ENCODE measurements at regions not wholly inside any gene's neighbourhood (a gene's known extent, or its start where the extent isn't known, plus 50 kb on each side); places are given as distances from the start of the nearest gene placed in this dataset.

DNA sequence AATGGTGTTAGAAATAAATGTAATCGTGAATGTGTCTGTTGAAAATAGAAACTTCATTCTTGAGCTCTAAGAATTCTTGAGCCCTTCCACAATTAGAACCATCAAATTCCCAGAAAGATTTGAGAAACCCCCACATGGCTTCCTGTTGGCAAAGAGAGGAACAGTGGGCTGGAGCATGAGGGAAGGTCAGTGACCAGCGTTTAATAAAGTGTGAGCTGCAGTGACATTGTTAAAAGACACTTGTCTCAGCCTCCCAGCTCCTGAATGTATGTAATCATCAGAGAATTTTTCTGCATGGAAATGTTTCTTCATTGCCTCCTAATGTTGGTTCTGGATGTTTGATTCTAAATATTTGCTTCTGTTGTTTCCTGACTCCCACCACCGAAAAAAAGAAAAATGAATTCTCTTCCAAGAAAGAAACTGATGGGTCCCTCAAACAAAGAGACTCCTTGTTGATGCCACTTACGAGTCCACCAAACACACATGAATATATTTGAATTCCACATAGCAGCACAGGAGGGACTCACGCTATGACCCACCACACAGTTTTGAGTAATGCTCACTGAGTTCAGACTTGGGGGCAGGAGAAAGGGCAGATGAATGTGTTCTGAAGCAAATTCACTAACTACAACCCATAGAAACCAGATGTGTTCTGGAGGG, 225.1 kb upstream of the KLHL29 start:
- no peak for DNase-seq (ENCODE audit: low spot score)

- DNase-seq (ENCODE audit: low spot score), result no peak
Observed at GRCh38 chr2:23164173-23164572, 220.8 kb upstream of the KLHL29 start.

GRCh38 chr2:23169896-23170295, 215.1 kb upstream of the KLHL29 start:
- no peak for DNase-seq (ENCODE audit: low spot score)

- DNase-seq (ENCODE audit: low spot score), result no peak
Observed at GRCh38 chr2:23171108-23171507, 213.9 kb upstream of the KLHL29 start.

DNA sequence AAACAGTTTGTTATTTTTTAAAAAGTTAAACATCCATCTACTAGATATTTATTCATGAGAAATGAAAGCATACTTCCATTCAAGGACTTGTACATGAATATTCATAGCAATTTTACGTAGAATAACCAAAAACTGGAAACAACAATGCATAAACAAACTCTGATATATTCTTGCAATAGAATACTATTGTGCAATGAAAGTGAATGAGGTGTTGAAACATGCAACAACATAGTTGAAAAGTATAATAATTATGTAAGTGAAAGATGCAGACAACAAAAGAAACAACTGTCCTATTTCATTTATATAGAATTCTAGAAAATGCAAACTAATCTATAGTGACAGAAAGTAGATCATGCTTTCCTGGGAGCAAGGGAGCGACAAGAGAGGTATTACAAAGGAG, 206.6 kb upstream of the KLHL29 start:
- DNase-seq (ENCODE audit: low spot score), result no peak

- no peak for DNase-seq (ENCODE audit: low spot score)
Observed at GRCh38 chr2:23183733-23184132, 201.2 kb upstream of the KLHL29 start.

DNA sequence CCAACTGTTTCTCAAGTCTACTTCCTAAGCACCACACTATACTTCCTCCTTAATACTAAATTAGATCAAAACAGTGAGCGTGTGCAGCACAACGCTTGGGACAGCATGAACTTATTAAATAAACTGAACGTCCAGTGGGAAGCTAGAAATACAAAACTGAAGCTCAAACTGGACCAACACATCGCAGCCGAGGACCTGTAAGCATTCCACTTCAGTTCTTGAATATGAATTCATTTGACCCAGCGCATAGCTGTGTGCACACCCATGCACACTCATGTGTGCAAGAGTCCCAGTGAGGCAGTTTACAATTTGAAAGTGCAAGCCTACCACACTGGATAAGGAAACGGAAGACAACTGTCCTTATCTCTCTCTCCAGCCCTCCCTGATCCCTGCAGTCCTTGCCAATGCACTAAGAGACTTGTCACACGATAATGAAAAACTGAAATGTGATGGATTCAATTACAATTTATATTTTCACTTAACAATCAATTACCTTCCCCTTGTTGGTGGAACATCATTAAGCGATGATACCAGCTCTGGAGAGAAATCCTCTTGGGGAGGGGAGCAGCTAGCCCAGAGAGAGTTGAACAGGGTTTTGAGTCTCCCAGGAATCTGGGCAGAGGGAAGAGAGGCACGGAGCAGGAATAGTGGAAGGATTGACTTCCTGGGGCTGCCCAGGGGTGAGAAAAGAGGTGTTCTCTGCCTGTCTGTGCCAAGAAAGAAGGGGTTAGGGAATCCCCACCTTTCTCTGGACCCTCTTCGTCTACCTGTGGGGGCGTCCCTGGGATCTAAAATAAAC, 186.5 kb upstream of the KLHL29 start:
- DNase-seq (ENCODE audit: low spot score), result peak; percentile 4

DNA sequence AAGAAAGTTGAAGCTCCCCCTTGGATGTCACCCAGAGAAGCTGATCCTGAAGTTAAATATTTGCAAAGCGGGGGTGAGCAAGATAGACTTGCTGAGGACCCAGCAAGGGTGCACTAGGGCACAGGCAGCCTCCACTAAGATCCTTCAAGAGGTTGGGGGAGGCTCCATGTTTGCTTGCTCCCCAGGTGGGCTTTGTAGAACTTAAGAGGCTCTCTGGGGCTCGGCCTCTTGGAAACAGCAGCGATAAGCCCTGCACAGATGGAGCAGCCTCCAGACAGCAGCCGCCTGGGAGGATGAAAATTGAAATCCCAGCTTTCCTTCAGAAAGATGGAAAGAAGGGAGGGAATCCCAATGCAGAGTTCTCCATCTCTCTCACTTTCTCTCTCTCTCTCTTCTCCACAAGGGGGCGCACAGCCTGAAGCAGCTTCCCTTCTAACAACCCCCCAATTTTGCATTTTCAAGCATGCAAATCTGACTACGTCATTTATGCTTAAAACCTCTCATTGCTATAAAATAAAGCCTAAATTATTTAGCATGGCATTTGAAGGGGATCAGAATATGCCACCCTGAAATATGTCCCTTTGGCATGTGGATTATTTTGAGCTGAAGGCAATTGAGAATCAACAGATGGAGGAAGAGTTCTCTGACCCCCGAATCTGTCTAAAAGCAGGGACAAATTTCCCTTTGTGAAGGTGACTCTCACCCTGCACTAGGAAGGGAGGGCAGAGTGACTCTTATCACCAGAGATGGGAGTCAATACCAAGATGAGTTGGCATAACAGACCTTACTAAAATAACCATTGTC, 185.7 kb upstream of the KLHL29 start:
- peak; percentile 23 for DNase-seq (ENCODE audit: low spot score)

DNA sequence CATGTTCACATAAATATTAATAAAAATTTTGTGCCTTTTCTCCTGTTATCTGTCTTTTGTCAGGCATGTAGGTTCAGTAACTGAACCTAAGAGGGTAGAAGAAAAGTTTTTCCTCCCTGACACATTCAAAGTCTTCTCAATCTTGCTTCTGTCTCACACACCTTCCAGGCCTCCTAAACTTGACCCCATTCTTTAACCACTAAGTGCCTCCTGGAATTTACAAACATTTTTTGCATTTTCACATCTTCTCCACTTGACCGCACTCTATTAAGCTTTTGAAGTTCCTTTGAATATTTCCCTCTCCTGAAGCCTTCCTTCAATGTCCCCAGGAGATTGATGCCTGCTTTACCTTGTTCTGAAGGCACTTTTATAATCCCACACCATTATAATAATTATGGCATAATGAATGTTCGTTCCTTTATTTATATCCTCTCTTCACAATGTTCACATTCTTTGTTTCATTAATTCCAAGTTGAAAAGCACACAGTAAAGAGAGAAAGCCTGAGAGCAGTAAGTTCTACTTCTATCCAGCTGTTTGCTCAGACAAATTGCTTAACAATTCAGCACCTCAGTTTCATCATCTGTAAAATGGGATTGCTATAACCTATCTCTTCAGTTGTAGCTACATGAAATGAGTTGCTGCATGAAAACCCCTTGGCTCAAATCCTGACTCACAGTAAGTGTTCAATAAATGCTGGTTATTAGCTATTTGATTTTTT, 184.8 kb upstream of the KLHL29 start:
- DNase-seq (ENCODE audit: low spot score), result no peak

- no peak for DNase-seq (ENCODE audit: low spot score)
Observed at GRCh38 chr2:23200787-23201114, 184.2 kb upstream of the KLHL29 start.

DNA sequence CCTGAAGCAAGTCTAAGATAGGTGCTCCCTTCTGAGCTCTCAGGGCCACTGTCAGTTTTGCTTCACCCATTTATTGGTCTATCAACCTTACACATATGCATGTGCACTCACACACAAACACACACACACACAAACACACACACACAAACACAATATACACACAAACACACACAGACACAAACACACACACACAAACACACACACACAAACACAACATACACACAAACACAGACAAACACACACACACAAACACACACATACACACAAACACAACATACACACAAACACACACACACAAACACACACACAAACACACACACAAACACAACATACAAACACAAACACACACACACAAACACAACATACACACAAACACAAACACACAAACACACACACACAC, 181.6 kb upstream of the KLHL29 start:
- DNase-seq (ENCODE audit: low spot score), result no peak

- no peak for DNase-seq (ENCODE audit: low spot score)
Observed at GRCh38 chr2:23204685-23205242, 180.2 kb upstream of the KLHL29 start.

DNA sequence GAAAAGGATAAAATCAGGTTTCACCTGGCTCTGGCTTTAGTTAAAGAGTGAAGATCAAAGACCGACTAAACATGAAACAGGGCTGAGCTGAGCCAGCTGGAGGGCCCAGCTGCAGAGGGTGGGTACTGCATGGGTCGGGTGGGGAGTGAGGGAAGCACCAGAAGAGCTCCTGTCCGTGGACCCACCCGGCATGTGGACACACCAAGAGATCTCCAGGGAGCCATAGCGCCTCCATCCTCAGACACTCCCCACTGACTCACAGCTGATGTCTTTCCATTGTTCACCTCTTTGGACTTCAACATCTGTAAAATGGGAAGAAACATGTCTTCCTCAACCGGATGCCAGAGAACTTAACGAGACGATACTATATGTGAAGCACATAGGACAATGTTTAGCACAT, 178.3 kb upstream of the KLHL29 start:
- DNase-seq (ENCODE audit: low spot score), result no peak

DNA sequence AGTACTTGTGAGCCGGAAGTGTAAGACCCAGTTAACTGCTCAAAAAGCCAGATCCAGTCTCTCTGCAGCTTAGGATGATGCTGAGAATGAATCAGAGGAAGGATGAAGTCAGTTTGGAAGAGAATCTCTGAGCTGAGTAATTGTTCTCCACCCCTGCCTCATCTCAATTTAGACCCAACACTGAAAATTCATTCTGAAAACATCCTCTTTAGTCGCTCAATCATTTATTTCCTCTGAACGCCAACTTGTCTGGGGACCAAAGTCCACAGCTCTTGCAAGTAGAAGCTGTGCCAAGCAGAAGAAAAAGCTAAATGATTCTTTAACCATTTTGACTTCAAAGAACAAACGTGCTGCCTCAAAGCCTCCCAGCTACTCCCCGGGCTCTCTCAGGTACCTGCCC, 177.1 kb upstream of the KLHL29 start:
- DNase-seq (ENCODE audit: low spot score), result no peak

DNA sequence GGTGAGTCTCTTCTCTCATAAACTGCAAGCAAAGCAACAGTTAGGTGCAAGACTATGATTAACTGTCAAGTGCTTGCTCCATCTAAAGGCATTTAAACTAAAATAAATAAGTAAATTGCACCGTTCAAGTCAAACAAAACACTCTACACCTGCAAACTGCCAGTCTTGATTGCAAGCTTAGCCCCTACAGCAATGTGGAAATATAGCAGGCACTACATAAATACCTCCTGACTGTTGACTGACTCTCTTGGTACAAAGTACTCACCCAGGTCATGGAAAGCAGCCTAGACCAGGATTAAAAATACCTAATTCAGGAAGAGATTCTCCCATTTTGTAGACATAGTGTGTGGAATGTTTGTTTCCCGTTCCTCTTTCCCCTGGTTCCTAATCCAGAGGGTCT, 176.6 kb upstream of the KLHL29 start:
- no peak for DNase-seq (ENCODE audit: low spot score)

DNA sequence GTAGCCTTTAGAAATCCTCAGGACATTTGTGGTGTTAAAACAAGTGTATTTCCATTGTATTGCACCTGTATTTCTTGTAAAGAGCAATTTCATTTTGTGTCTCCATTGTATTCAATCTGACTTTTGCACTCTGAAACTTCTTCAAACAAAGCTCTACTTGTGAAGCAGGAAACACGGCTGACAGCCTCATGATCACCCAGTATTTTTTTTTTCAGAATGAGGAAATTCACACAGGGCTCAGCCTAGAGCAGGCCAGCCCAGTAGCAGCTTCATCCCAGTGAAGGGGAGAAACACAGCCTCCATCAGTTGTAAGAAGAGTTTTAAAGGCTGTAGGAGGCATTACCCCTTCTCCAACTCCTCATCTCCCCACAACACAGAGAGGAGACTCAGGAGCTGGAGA, 175.9 kb upstream of the KLHL29 start:
- no peak for DNase-seq (ENCODE audit: low spot score)

DNA sequence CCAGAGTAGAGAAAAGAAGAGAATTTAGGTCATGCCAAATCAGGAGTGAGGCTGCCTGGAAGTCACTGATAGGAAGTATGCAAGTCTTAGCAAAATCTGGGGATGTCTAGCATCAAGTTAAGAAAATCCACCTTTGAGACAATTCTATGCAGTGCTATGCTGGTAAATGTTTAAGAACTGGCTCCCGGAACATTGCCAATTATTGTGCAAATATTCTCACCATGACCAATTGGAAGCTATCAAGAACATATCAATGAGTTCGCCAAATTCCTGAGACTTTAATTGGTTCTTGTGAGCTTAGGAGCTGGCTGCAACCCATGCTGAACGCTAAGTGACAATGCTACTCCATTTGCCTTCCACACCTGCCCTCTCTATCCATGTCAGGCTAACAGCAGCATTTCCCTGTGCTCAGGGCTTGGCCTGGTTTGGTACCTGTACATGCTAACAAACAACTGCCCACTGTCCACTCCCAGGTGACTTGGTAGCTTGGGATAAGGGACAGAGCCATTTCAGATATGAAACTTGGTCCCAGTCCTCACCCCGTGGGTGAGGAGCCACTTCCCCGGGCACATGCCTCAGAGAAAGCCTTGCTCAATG, 172.9 kb upstream of the KLHL29 start:
- DNase-seq (ENCODE audit: low spot score), result no peak

DNA sequence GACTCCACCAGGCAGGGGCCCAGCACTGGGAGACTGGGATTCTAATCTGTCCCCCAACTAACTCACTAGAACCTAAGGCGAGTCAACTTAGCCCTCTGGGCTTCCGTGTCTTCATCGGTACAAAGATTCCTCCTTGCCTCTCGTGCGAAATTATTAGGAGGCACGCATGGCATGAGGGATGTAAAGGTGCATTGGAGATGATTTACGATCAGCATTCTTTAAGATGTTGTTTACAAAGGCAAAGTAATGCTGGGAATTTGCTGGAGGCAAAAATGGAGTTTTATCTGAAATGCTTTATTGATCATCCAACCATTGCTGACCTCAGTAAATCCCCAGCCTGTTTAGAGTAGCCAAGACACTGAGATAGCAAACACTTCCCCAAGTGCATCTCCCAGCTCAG, 171.8 kb upstream of the KLHL29 start:
- no peak for DNase-seq (ENCODE audit: low spot score)

DNA sequence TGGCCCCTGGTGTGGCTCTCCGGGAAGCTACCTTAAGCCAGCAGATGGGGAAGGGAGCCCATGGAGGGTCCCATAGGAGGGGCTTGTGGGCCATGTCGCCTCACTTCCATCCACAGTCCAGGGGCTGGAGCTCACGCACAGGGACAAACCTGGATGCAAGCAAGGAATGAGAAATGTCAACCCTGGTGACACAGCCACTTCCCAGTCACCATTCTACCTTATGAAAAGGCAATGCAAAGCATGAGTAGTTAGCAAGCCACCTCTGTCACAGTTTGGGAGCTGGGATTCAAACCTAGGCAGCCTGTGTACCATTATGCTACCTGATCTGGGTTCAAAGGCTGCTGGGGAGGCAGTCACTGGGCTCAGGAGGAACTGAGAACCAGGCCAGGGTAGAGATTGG, 170.0 kb upstream of the KLHL29 start:
- DNase-seq (ENCODE audit: low spot score), result no peak

DNA sequence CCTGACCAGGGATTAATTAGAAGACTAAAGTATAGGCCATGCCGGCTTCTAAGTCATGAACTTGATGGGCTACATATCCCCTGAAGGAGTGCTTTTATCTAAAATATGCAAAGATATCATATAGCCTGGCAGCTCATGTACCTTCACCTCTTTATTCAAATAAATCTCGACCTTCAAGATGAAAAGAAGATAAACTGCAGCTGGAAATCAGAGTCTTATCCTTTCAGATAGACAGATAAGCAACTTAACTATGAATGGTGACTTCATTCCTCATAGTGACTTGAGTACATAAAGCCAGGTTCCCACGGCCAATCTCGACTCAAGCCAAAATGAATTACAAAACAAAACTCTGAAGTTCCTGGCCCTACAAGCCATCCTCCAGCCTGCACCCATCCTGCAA, 165.3 kb upstream of the KLHL29 start:
- no peak for DNase-seq (ENCODE audit: low spot score)

DNA sequence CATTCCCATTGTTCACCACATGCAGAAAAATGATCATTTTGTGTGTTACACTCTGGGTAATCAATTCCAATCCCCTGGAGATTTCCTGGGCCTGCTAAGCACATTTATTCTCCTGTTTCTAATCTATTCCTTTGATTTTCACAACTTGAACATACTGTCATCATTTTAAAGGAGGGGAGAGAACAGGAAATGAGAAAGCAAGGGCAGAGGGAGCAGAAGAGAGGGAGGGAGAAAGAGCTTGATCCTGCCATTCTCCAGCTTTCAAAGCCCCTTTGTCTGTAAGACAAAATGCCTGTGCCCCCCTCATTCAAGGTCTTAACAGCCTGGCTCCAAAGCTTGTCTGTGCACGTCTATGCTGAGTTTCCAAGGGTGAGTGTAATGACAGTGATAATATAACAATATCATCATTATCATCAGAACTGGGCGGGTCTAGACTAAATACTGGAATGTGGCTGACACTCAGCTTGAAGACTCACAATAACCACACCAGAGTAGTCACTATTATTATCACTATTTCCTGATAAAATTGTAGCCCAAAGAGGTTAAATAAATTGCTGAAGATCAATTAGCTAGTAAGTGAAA, 164.4 kb upstream of the KLHL29 start:
- DNase-seq (ENCODE audit: low spot score), result no peak
